PFSK-1 (cell line): ENCODE measurements at regions not wholly inside any gene's neighbourhood (a gene's known extent, or its start where the extent isn't known, plus 50 kb on each side); places are given as distances from the start of the nearest gene placed in this dataset.

Experiments used
- FOXP2 ChIP-seq: optimal IDR thresholded peaks from 2 replicates; pipeline ENCODE3; 2011; ENCODE audit warnings: borderline replicate concordance, control low read depth, inconsistent platforms; ENCODE audit not compliant: insufficient read depth; ENCODE audit errors: extremely low read length, extremely low read depth
- POLR2AphosphoS5 ChIP-seq: IDR thresholded peaks from 2 replicates; pipeline ENCODE4 v1.6.1; 2012; ENCODE audit warnings: low read depth, mild to moderate bottlenecking, control low read depth, low read length, moderate library complexity
- REST ChIP-seq, 2 experiments: IDR thresholded peaks; 2 replicates each; pipeline versions ENCODE4 v1.6.1 to v1.8.0; 2011 to 2012; ENCODE audit warnings: low read depth in 2 of 2, low read length in 2 of 2, control low read depth in 1 of 2, inconsistent platforms in 1 of 2, mild to moderate bottlenecking in 1 of 2, moderate library complexity in 1 of 2; ENCODE audit not compliant: insufficient read depth in 1 of 2
- SIN3A ChIP-seq: IDR thresholded peaks from 2 replicates; pipeline ENCODE4 v1.6.1; 2012; ENCODE audit warnings: mild to moderate bottlenecking, low read length, moderate library complexity, borderline replicate concordance; ENCODE audit not compliant: insufficient read depth
- TAF1 ChIP-seq: IDR thresholded peaks from 2 replicates; pipeline ENCODE4 v1.6.1; 2012; ENCODE audit warnings: low read length, control low read depth, borderline replicate concordance; ENCODE audit not compliant: insufficient read depth

DNA sequence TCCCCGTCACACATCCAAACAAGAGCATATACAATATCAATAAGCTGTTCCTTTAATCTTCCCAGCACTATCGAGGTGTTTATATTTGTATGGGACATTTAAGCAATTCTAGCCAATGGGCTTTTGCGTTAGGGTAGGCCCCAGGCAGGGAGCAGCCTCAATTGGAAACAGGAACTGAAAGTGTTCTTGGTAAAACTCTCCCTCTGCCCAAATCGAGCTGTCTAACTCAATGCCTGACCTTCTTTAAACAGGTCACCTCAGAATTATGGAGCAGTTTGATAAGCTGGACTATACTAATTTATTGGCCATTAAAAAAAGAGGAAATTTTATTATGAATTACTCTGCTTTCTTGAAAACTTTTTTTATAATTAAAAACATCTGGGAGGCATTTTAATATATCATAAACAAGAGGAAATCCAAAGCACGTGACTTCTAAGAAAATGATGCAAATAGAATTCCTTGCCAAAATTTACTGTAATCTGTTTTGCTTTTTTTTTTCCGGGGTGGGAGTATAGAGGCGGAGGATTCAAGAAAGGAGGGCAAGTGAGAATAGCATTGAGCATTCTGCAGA lies 498.1 kb downstream of the LMO4 start:
- TF ChIP-seq SIN3A (no peak), TAF1 (no peak), FOXP2 (no peak), POLR2AphosphoS5 (no peak), REST (IDR thresholded peaks at IDR 0.05; ENCODE audit: insufficient read depth in 1 of 2, low read depth in 2 of 2, low read length in 2 of 2) (no peak)

GRCh38 chr1:87829360-87829759 lies 500.7 kb downstream of the LMO4 start:
- no peak for TF ChIP-seq REST (IDR thresholded peaks at IDR 0.05; ENCODE audit: insufficient read depth in 1 of 2, low read depth in 2 of 2, low read length in 2 of 2)

DNA sequence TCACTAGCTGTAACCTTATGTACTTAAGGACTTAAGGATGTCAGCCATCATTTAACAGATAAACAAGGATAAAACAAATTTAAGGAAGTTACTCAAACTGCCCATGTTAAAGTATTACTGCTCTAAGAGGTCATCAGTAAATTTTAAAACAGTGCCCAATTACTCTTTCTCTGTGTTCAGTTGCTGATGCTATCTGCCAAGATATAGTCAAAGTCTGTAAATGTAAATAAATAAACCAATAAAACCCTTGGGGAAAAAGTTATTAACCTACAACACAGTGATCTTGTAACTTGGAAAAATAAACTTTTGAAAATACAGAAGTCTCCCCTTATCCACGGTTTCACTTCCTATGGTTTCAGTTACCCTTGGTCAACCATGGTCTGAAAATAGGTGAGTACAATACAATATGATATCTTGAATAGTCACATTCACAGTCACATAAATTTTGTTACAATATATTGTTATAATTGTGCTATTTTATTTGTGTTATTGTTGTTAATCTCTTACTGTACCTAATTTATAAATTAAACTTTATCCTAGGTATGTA lies 501.8 kb downstream of the LMO4 start:
- TF ChIP-seq TAF1, result no peak
- TF ChIP-seq POLR2AphosphoS5, result no peak
- no peak for TF ChIP-seq FOXP2
- no peak for TF ChIP-seq REST (IDR thresholded peaks at IDR 0.05; ENCODE audit: insufficient read depth in 1 of 2, low read depth in 2 of 2, low read length in 2 of 2)
- TF ChIP-seq SIN3A, result no peak

DNA sequence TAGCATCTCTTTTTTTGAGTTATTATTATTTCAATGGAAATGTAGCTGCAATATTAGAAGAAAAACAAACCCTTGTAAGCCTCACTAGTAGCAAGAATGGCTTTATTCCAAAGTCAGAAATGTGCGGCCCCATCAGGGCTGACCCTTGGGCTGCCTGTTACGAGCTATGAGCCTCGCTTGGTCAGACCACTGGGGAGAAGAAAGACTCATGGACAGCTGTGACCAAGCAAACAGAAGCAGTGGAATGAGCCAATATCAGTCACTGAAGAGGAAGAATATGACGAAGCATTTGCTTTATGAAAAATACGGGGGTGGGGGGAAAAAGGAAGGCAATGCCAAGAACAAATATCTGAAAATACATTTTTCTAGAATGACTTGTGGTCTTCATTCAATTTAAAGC lies 504.5 kb downstream of the LMO4 start:
- TF ChIP-seq SIN3A (no peak), TAF1 (no peak), REST (IDR thresholded peaks at IDR 0.05; ENCODE audit: insufficient read depth in 1 of 2, low read depth in 2 of 2, low read length in 2 of 2) (no peak)

- TF ChIP-seq REST (IDR thresholded peaks at IDR 0.05; ENCODE audit: insufficient read depth in 1 of 2, low read depth in 2 of 2, low read length in 2 of 2) (no peak), FOXP2 (no peak), POLR2AphosphoS5 (no peak), TAF1 (no peak), SIN3A (no peak)
These were observed 505.5 kb downstream of the LMO4 start for GRCh38 chr1:87834151-87834550.
